ENCODE measurements at regions not wholly inside any gene's neighbourhood (a gene's known extent, or its start where the extent isn't known, plus 50 kb on each side); places are given as distances from the start of the nearest gene placed in this dataset.

- TF ChIP-seq, protein P1, sequence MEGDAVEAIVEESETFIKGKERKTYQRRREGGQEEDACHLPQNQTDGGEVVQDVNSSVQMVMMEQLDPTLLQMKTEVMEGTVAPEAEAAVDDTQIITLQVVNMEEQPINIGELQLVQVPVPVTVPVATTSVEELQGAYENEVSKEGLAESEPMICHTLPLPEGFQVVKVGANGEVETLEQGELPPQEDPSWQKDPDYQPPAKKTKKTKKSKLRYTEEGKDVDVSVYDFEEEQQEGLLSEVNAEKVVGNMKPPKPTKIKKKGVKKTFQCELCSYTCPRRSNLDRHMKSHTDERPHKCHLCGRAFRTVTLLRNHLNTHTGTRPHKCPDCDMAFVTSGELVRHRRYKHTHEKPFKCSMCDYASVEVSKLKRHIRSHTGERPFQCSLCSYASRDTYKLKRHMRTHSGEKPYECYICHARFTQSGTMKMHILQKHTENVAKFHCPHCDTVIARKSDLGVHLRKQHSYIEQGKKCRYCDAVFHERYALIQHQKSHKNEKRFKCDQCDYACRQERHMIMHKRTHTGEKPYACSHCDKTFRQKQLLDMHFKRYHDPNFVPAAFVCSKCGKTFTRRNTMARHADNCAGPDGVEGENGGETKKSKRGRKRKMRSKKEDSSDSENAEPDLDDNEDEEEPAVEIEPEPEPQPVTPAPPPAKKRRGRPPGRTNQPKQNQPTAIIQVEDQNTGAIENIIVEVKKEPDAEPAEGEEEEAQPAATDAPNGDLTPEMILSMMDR (IDR thresholded peaks at IDR 0.05) = no peak
- no peak for TF ChIP-seq POLR2A (IDR thresholded peaks at IDR 0.05)
These were observed 104.1 kb upstream of the E2F8 start for GRCh38 chr11:19344661-19345518.

Measured in breast epithelium (tissue), 3 donors.